ENCODE measurements at regions not wholly inside any gene's neighbourhood (a gene's known extent, or its start where the extent isn't known, plus 50 kb on each side); places are given as distances from the start of the nearest gene placed in this dataset.

DNA sequence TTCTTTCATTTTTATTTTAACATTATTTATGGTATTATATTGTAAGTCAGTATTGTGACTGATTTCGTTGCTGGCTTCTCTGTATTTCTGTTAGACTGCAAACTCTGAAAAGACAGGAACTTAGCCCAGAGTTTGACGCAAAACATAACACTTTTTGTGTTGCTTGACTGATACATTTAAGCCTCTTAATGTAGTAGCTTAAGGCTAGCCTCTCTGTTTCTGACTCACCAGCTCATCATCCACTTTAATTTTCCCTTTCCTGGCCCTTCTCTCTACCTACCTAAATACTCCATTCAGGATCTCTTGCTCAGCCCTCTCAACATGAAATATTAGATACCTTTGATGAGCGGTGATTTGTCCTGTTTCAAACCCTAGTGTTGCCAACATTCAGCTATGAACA lies 420.6 kb downstream of the LRFN5 start:
- intact Hi-C loops (cut with micrococcal nuclease): no loop called here

DNA sequence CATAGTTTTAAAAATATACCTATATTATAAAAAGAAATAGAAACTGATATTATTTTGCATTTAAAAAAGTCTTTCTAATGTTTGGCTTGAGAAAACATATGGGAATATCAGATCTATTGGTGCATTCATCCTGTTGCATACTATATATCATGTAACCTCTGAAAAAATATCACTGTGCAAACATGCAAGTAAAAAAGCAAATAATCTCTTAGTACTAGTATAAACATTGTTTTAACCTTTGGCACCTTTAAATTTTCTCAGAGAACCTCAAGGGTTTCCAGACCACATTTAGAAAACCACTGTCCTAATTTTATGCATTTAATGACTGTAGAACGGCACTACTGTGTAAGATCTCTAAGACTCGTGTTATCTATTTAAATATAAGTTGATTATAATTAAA lies 416.8 kb downstream of the LRFN5 start:
- intact Hi-C loops (cut with micrococcal nuclease): no loop called here

DNA sequence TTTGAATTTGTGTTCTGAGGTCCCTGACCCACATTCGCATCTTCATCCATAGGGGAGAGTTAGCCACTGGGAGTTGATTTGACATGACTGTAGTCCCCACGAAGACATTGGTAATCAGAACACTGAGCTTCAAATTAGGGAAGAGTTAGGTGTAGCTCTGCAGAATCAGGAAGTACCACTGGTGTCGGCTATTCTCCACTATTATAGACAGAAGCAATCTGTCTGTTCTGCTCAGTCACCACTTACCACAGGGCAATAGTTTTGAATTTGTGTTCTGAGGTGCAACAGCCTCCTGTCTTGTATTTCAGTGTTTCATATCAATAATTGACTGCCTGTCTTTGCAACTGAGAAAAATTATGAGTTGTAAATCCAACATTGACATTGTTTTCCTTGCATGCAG lies 407.6 kb downstream of the LRFN5 start:
- intact Hi-C loops (cut with micrococcal nuclease): no loop called here

DNA sequence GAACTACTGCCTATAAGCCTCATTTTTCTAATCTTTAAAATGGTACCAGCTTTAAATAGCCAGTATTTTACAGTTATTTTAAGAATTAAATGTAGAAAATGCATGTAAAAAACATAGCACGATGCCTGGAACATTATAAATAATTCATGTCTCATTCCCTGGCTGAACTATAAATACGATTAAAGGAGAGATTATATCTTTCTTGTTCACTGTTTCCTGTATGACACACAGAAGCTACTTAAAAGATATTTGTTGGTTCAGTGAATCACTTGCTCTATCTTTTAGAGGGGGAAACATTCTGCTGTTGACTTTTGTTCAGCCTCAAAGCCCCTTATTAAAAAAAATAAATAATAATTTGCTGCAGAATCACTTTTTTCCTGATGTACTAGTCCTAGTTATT lies 406.9 kb downstream of the LRFN5 start:
- intact Hi-C loops (cut with micrococcal nuclease): no loop called here

DNA sequence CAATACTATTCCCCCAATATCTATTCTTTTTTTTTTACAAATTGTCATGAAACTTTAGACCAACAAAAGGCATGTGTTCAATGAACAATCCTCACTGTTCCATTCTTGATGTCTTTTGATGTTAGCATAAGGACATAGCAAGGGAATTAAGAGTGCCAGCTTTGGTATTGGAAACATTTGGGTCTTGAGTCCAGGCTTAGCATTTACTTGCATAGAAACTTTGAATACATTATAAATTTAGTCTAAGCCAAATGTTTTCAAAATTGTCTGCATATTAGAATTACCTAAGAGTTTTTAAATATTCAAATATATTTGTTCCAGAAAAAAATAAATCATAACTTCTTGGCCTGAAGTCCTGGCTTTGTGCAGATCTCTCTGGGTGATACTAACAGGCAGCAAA lies 406.5 kb downstream of the LRFN5 start:
- intact Hi-C loops (cut with micrococcal nuclease): no loop called here

DNA sequence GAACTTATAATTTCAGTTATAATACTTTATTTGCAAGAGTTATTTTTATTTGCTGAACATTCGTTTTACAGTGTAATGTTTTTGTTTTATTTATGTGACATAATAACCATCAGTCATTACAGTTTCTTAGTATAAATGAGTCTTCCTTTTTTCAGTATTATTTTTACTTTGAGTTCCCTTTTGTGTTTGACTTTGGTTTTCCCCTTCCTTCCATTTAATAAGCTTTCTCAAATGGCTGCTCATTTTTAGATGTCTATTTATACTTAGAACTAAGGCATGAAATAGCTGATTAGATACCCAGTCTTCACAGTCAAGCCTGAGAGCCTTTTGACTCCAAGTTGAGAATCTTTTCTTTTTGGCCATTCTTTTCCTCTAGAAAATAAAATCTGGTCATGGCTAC lies 404.5 kb downstream of the LRFN5 start:
- intact Hi-C loops (cut with micrococcal nuclease): no loop called here

DNA sequence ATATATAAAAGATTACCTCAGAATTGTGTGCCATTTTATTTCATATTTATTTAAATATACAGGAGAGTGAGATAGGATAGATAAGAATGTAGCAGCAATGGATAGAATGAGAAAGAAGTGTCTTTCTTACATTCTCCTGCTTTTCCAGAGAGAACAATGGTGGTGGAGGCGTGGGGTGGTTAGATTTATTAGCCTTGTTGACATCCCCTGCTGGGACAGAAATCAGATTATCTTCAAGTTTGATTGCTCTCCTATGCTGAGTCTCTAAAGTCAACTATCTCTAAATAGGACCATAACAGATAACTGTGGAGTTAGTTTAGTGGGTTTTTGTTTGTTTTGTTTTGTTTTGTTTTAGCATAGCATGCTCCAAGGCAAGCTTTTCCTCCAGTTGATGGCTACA lies 397.6 kb downstream of the LRFN5 start:
- intact Hi-C loops (cut with micrococcal nuclease): no loop called here

DNA sequence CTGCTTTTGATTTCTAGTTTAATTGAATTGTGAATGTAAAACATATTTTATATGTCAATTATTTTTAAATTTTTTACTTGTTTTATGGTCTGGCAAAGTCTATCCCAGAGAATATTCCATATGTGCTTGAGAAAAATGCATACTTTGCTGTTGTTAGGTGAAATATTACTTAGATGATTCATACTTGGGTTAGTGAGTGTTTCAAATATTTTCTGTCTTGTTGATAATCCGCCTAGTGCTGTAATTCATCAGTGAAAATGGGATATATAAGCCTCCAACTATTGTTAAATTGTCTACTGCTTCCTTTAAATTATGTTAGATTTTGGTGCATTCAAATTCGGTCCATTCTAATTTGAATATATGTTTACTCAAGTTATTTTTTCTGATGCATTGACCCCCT lies 395.5 kb downstream of the LRFN5 start:
- intact Hi-C loops (cut with micrococcal nuclease): no loop called here

DNA sequence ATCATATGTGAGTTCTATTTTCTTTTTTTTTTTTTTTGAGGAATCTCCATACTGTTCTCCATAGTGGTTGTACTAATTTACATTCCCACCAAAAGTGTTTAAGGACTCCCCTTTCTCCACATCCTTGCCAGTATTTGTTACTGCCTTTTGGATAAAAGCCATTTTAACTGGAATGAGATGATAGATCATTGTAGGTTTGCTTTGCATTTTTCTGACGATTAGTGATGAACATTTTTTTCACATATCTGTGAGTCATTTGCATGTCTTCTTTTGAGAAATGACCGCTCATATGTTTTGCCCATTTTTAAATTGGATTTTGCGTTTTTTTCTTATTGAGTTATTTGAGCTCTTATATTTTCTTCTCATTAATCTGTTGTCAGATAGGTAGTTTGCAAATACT lies 394.8 kb downstream of the LRFN5 start:
- intact Hi-C loops (cut with micrococcal nuclease): no loop called here

DNA sequence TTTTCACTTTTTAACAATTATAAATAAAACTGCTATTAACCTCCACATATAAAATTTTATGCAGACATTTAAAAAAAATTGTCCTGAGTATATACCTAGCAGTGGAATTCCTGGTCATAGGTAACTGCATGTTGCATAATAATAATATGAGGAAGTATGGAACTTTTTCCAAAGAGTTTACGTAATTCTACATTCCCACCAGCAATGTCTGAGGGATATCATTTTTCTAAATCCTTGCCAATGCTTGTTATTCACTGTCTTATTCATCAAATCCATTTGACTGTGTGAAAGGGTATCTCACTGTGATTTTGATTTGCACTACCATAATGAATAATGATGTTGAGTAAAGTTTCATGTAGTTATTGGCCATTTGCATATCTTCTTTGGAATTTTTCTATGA lies 393.8 kb downstream of the LRFN5 start:
- intact Hi-C loops (cut with micrococcal nuclease): no loop called here

DNA sequence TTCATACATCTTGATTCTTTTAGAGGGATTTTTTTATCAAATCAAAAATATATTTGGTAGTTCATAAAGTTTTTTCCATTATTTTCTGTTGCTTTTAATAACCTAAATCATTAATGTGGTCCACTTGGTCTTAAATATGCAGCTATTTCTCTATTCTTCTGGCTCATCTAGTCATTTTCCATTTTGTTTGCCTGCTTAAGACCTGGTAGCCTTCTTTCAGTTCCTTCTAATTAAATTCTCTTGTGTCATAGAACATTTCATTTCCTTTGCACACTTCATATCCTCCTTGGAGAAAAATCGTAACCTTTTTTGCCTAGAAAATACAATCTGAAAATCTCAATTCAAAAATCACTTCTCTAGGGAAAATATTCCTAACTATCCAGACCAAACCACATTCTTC lies 387.0 kb downstream of the LRFN5 start:
- intact Hi-C loops (cut with micrococcal nuclease): no loop called here

DNA sequence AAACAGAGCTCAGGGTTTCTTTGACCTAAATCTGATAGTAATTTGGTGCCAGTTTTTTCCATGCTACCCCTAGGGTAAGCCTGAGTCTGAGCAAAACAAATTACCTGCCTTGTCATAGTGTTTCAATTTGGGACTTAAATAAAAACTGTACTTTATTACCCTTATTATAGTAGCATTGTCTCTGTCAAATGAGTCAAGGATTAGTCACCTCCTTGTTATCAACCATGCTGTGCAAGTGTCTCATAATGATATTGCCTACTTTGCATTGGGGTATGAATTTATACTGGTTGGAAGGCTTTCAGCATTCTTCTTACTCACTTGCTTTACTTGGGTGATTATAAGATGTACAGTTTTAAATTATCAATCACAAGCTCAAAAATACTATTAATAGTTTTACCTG lies 380.0 kb downstream of the LRFN5 start:
- intact Hi-C loops (cut with micrococcal nuclease): no loop called here

DNA sequence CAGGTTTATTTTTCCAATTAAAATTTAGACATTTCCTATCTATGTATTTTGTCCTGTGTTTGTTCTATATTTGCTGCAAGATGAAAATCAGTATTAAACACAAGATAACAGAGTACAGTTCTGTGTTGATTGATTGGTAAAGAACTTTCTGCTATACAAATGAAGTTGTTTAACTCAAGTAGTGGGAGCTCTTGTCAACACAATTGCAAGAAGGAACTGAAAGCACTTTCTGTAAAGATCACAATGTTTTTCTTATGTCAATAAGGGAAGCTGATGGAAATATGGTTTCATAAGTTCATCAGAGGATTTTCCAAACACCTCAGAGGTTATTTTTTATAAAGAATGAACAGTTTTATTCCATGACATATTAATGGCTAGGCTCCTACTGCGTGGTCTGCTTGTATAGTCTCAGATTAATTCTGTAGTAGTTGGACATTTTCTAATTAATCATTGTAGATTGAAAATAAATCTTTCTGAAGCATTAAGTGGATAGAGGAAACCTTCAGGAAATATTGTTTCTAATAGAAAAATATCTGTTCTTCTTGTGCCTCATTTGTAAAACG lies 379.5 kb downstream of the LRFN5 start:
- intact Hi-C loops (cut with micrococcal nuclease): no loop called here

DNA sequence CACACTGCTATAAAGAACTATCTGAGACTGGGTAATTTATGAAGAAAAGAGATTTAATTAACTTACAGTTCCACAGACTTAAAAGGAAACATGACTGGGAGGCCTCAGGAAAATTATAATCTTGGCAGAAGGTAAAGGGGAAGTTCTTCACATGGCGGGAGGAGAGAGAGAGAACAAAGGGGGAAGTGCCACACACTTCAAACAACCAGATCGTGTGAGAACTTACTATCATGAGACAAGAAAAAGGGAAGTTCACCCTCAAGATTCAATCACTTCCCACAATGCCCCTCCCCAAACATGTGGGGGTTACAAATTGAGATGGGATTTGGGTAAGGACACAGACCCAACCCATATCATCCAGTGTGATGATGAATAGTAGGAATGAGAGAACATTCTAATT lies 366.5 kb downstream of the LRFN5 start:
- intact Hi-C loops (cut with micrococcal nuclease): no loop called here

DNA sequence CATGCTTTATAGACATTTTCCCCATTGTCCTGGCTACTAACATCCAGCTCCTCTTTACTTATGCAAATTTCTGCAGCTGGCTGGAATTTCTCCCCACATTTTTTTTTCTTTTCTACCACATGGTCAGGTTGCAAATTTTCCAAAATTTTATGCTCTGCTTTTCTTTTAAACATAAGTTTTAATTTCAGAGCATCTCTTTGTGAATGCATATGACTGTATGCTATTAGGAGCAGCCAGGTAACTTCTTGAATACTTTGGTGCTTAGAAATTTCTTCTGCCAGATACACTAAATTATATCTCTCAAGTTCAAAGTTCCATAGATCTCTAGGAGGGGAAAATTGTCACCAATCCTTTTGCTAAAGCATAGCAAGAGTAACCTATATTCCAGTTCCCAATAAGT lies 365.9 kb downstream of the LRFN5 start:
- intact Hi-C loops (cut with micrococcal nuclease): no loop called here

DNA sequence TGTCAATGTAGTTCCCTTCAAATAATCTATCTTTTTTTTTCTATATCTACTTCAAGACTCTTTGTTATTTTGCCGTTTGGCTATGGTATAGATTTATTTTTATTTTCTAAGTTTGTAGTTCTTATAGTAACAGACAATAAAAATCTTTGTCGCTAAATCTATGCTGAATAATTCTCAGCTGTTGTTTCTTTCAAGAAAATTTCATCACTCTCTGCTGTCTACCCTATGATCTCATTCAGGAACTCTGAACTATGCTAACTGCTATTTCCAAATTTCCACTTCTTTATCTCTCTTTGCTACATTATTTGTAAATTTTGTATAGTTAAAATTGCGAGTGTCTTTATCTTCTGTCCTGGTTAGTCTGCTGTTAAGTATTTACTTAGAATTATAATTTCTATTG lies 353.6 kb downstream of the LRFN5 start:
- intact Hi-C loops (cut with micrococcal nuclease): no loop called here

DNA sequence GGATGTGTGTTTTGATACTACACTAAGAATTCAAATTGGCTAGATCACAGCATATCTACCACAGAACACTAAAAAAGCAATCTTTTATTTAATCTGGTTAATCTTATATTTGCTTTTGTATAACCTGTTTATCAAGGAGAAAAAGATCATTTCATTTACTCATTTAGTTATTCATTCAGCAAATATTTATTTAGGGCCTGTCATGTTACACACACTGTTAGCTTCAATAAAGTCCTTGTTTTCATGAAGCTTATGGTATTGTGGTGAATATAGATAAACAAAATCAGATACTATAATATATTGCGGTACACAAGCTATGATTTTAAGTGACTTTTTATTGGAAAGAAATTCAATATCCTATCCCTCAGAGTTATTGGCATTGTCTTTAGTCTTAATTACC lies 350.8 kb downstream of the LRFN5 start:
- intact Hi-C loops (cut with micrococcal nuclease): no loop called here
